Neural cell (in vitro differentiated cells): ENCODE measurements at regions not wholly inside any gene's neighbourhood (a gene's known extent, or its start where the extent isn't known, plus 50 kb on each side); places are given as distances from the start of the nearest gene placed in this dataset.

Experiments used
- CTCF ChIP-seq: fragments of 450-650 bp; IDR thresholded peaks from 2 replicates; pipeline ENCODE4 v1.5.1; 2014; ENCODE audit warnings: antibody characterized with exemption, mild to moderate bottlenecking, moderate library complexity; ENCODE audit not compliant: poor library complexity, severe bottlenecking
- EZH2 ChIP-seq: fragments of 200-600, 300-800 bp; shearing (Covaris generic), sonication (generic); IDR thresholded peaks from 2 replicates; pipeline ENCODE4 v1.6.1; 2014; ENCODE audit warnings: antibody characterized with exemption, low read length, borderline replicate concordance, mild to moderate bottlenecking; ENCODE audit not compliant: insufficient read depth, poor library complexity, severe bottlenecking
- SMC3 ChIP-seq: fragments of 450-650 bp; conservative IDR thresholded peaks from 2 replicates; pipeline ENCODE4 v1.6.1; 2014; ENCODE audit warnings: antibody characterized with exemption, mild to moderate bottlenecking, moderate library complexity; ENCODE audit not compliant: poor library complexity
- TAF1 ChIP-seq: IDR thresholded peaks from 2 replicates; pipeline ENCODE4 v1.6.1; 2012; ENCODE audit warnings: low read depth

DNA sequence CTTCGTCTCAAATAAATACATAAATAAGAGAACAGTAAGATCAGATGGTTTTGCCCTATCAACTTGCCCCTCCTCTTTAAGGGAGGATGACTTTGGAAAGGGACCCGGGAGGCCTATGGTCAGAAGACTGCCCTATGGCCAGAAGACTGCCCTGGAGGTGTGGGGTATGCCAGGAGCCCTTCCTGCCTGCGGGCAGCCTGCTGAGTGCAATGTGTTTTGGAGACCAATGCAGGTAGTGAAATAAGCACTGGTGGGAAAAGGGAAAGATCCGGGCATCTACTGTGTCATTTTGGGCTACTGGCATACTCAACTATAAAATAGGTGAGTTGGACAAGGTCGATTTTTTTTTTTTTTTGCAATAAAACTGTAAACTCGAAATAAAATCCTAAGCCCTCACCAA is 129.8 kb upstream of the SLC34A2 start:
- TF ChIP-seq TAF1 (no peak), CTCF (no peak), EZH2 (no peak), SMC3 (no peak)
